Mesenchymal stem cell (in vitro differentiated cells and primary cell): ENCODE measurements at regions not wholly inside any gene's neighbourhood (a gene's known extent, or its start where the extent isn't known, plus 50 kb on each side); places are given as distances from the start of the nearest gene placed in this dataset.

Source experiments
- DNase-seq: peaks from one replicate; pipeline ENCODE4 v3.0.0-alpha.2; 2013
- H2AFZ ChIP-seq: one replicate; pipeline ENCODE4 v1.6.1; 2013; ENCODE audit warnings: low read depth, mild to moderate bottlenecking, control low read depth, inconsistent platforms, low read length, moderate library complexity
- H2AK5ac ChIP-seq: 2 replicates; pipeline ENCODE4 v1.6.1; 2013; ENCODE audit warnings: low read length, moderate library complexity, mild to moderate bottlenecking, inconsistent platforms; ENCODE audit not compliant: severe bottlenecking
- H2BK120ac ChIP-seq: one replicate; pipeline ENCODE4 v1.6.1; 2013; ENCODE audit warnings: low read depth, mild to moderate bottlenecking, inconsistent platforms, low read length, moderate library complexity
- H2BK12ac ChIP-seq, 2 experiments: one replicate each; pipeline ENCODE4 v1.6.1; 2013; ENCODE audit warnings: inconsistent platforms in 2 of 2, low read length in 2 of 2, mild to moderate bottlenecking in 2 of 2, moderate library complexity in 2 of 2, control low read depth in 1 of 2
- H2BK15ac ChIP-seq: one replicate; pipeline ENCODE4 v1.6.1; 2013; ENCODE audit warnings: mild to moderate bottlenecking, low read depth, inconsistent platforms; ENCODE audit not compliant: poor library complexity, severe bottlenecking
- H2BK5ac ChIP-seq: 2 replicates; pipeline ENCODE4 v1.6.1; 2013; ENCODE audit warnings: low read depth, mild to moderate bottlenecking, low read length, control low read depth, inconsistent platforms; ENCODE audit not compliant: poor library complexity, severe bottlenecking
- H3K14ac ChIP-seq, 2 experiments: one replicate each; pipeline ENCODE4 v1.6.1; 2013; ENCODE audit warnings: inconsistent platforms in 2 of 2, low read length in 2 of 2, control low read depth in 1 of 2, mild to moderate bottlenecking in 1 of 2, moderate library complexity in 1 of 2
- H3K18ac ChIP-seq, 2 experiments: one replicate each; pipeline ENCODE4 v1.6.1; 2013; ENCODE audit warnings: inconsistent platforms in 2 of 2, low read length in 2 of 2, control low read depth in 1 of 2, low read depth in 1 of 2, mild to moderate bottlenecking in 1 of 2
- H3K23ac ChIP-seq, 2 experiments: one replicate each; pipeline ENCODE4 v1.6.1; 2013; ENCODE audit warnings: inconsistent platforms in 2 of 2, low read length in 2 of 2, mild to moderate bottlenecking in 2 of 2, moderate library complexity in 2 of 2, control low read depth in 1 of 2
- H3K27ac ChIP-seq: 2 replicates; pipeline ENCODE4 v1.5.1; 2013; ENCODE audit warnings: mild to moderate bottlenecking, moderate library complexity, low read length, control low read depth, inconsistent platforms; ENCODE audit not compliant: poor library complexity, severe bottlenecking
- H3K27me3 ChIP-seq, 2 experiments: 2 replicates each; pipeline versions ENCODE4 v1.6.1 to v1.7.0; 2013; ENCODE audit warnings: low read length in 2 of 2, mild to moderate bottlenecking in 2 of 2, moderate library complexity in 2 of 2, control low read depth in 1 of 2, inconsistent platforms in 1 of 2; ENCODE audit not compliant: control insufficient read depth in 1 of 2, insufficient read depth in 1 of 2
- H3K36me3 ChIP-seq, 2 experiments: 2 replicates each; pipeline versions ENCODE4 v1.6.1 to v1.7.0; 2013; ENCODE audit warnings: low read length in 2 of 2, control low read depth in 1 of 2, inconsistent platforms in 1 of 2, low read depth in 1 of 2, mild to moderate bottlenecking in 1 of 2; ENCODE audit not compliant: insufficient read depth in 2 of 2, control insufficient read depth in 1 of 2
- H3K4ac ChIP-seq, 2 experiments: one replicate each; pipeline ENCODE4 v1.6.1; 2013; ENCODE audit warnings: inconsistent platforms in 2 of 2, low read length in 2 of 2, mild to moderate bottlenecking in 2 of 2, moderate library complexity in 2 of 2, control low read depth in 1 of 2, low read depth in 1 of 2
- H3K4me1 ChIP-seq: 2 replicates; pipeline ENCODE4 v1.6.1; 2013; ENCODE audit warnings: low read depth, low read length, control low read depth; ENCODE audit not compliant: control insufficient read depth, insufficient read depth
- H3K4me2 ChIP-seq: 2 replicates; pipeline ENCODE4 v1.6.1; 2013; ENCODE audit warnings: low read length, mild to moderate bottlenecking, inconsistent platforms; ENCODE audit not compliant: poor library complexity, severe bottlenecking
- H3K4me3 ChIP-seq, 2 experiments: 2 replicates each; pipeline versions ENCODE4 v1.5.1 to v1.7.0; 2013; ENCODE audit warnings: low read length in 2 of 2, mild to moderate bottlenecking in 2 of 2, control low read depth in 1 of 2, low read depth in 1 of 2; ENCODE audit not compliant: insufficient read depth in 1 of 2
- H3K79me1 ChIP-seq: replicated peaks from 2 replicates; pipeline ENCODE4 v1.6.1; 2013; ENCODE audit warnings: mild to moderate bottlenecking, control low read depth, low read length, inconsistent platforms; ENCODE audit not compliant: poor library complexity, severe bottlenecking
- H3K9ac ChIP-seq: 2 replicates; pipeline ENCODE4 v1.7.0; 2013; ENCODE audit warnings: mild to moderate bottlenecking, low read length, moderate library complexity
- H3K9me3 ChIP-seq: 2 replicates; pipeline ENCODE4 v1.7.0; 2013; ENCODE audit warnings: mild to moderate bottlenecking, low read length; ENCODE audit not compliant: control insufficient read depth
- H4K8ac ChIP-seq: one replicate; pipeline ENCODE4 v1.6.1; 2013; ENCODE audit warnings: inconsistent platforms, mild to moderate bottlenecking, low read length, moderate library complexity
- H4K91ac ChIP-seq: one replicate; pipeline ENCODE4 v1.6.1; 2013; ENCODE audit warnings: mild to moderate bottlenecking, low read length, inconsistent platforms
- whole genome bisulfite sequencing: methylation state at CpG from one replicate; pipeline ENCODE4 v1.1.7; 2013; ENCODE audit warnings: mixed read lengths; 5-methylcytosine and 5-hydroxymethylcytosine counted together

GRCh38 chr4:110816367-110816766 lies 193.5 kb upstream of the PITX2 start:
- Histone ChIP-seq H2BK12ac (no peak overlapping the region), H3K9ac (no peak overlapping the region), H2AK5ac (no peak overlapping the region), H3K36me3 (no peaks in the 10 kb centered on the region), H3K27me3 (no peaks in the 10 kb centered on the region), H4K91ac (no peak overlapping the region), H3K14ac (no peak overlapping the region), H3K27ac (no peak overlapping the region), H2BK15ac (no peak overlapping the region), H4K8ac (no peak overlapping the region), H3K4me2 (no peak overlapping the region), H3K9me3 (no peaks in the 10 kb centered on the region), H3K18ac (no peak overlapping the region), H2BK120ac (no peak overlapping the region), H2BK5ac (no peak overlapping the region), H3K23ac (no peak overlapping the region), H3K4ac (no peak overlapping the region), H3K4me1 (no peaks in the 10 kb centered on the region), H2AFZ (no peak overlapping the region), H3K79me1 (no peaks in the 10 kb centered on the region), H3K4me3 (no peak overlapping the region)
- no CpG with 5 or more reads among the region's 1 CpG for WGBS
- DNase-seq = no peak

DNA sequence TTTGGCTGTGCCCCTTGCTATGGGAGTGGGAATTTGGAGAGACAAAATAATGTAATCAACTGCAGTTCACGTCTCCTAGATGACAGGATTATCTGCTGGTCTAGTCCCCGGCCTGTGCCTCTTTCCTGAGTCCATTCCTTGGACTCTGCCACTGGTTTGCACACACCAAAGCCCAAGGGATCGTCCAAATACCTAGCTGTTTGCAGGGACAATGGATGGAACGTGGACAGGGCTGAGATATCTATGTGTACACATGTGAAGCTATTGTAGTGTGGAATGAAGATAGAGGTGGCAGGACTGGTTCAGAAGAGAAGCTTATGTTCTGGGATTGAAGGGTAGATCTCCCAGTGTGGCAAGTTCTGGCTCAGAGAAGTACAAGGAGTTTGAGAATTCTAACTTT lies 198.3 kb upstream of the PITX2 start:
- H3K23ac ChIP-seq = no peak overlapping the region
- no peak overlapping the region for H2BK5ac ChIP-seq
- no peak overlapping the region for H2AK5ac ChIP-seq
- H3K18ac ChIP-seq = no peak overlapping the region
- H3K4me2 ChIP-seq = no peak overlapping the region
- H3K9me3 ChIP-seq = no peaks in the 10 kb centered on the region
- no peak for DNase-seq
- no peak overlapping the region for H4K91ac ChIP-seq
- no peaks in the 10 kb centered on the region for H3K36me3 ChIP-seq
- H3K4me3 ChIP-seq = no peak overlapping the region
- no peak overlapping the region for H3K27ac ChIP-seq
- WGBS = 92% methylated on average over 4 of the region's 4 CpGs
- no peak overlapping the region for H2AFZ ChIP-seq
- H2BK12ac ChIP-seq = no peak overlapping the region
- no peak overlapping the region for H3K14ac ChIP-seq
- H3K4ac ChIP-seq = no peak overlapping the region
- H3K79me1 ChIP-seq = no peaks in the 10 kb centered on the region
- no peak overlapping the region for H2BK15ac ChIP-seq
- H3K9ac ChIP-seq = no peak overlapping the region
- H3K27me3 ChIP-seq = no peaks in the 10 kb centered on the region
- no peak overlapping the region for H2BK120ac ChIP-seq
- no peaks in the 10 kb centered on the region for H3K4me1 ChIP-seq
- H4K8ac ChIP-seq = no peak overlapping the region

GRCh38 chr4:110823251-110823650 lies 200.4 kb upstream of the PITX2 start:
- Histone ChIP-seq H3K4me1 (no peaks in the 10 kb centered on the region), H3K4me3 (no peak overlapping the region), H2BK5ac (no peak overlapping the region), H3K36me3 (no peaks in the 10 kb centered on the region), H3K9me3 (no peaks in the 10 kb centered on the region), H2AK5ac (no peak overlapping the region), H3K4me2 (no peak overlapping the region), H4K91ac (no peak overlapping the region), H3K27me3 (no peaks in the 10 kb centered on the region), H3K18ac (no peak overlapping the region), H4K8ac (no peak overlapping the region), H3K79me1 (no peaks in the 10 kb centered on the region), H2BK12ac (no peak overlapping the region), H3K14ac (no peak overlapping the region), H3K9ac (no peak overlapping the region), H2BK120ac (no peak overlapping the region), H2BK15ac (no peak overlapping the region), H3K23ac (no peak overlapping the region), H2AFZ (no peak overlapping the region), H3K27ac (no peak overlapping the region), H3K4ac (no peak overlapping the region)
- DNase-seq = peak; percentile 37
- WGBS = 61% methylated on average over 2 of the region's 3 CpGs

- Histone ChIP-seq H3K18ac (no peak overlapping the region), H4K91ac (no peak overlapping the region), H3K9me3 (no peaks in the 10 kb centered on the region), H3K23ac (no peak overlapping the region), H3K27ac (no peak overlapping the region), H3K79me1 (no peaks in the 10 kb centered on the region), H3K9ac (no peak overlapping the region), H2BK15ac (no peak overlapping the region), H3K4me1 (no peaks in the 10 kb centered on the region), H2BK12ac (no peak overlapping the region), H3K36me3 (no peaks in the 10 kb centered on the region), H3K27me3 (no peaks in the 10 kb centered on the region), H2AK5ac (no peak overlapping the region), H3K14ac (no peak overlapping the region), H3K4me2 (no peak overlapping the region), H2BK5ac (no peak overlapping the region), H4K8ac (no peak overlapping the region), H2AFZ (no peak overlapping the region), H3K4me3 (no peak overlapping the region), H2BK120ac (no peak overlapping the region), H3K4ac (no peak overlapping the region)
- DNase-seq = no peak
- WGBS = 95% methylated on average over 5 of the region's 5 CpGs
These were observed 201.5 kb upstream of the PITX2 start for GRCh38 chr4:110824344-110824743.
